SJSA1 (cell line): ENCODE measurements at regions not wholly inside any gene's neighbourhood (a gene's known extent, or its start where the extent isn't known, plus 50 kb on each side); places are given as distances from the start of the nearest gene placed in this dataset.
A peak's percentile ranks its signal among the peaks of the same experiment; 100 is the strongest.

Experiments
- DNase-seq, 2 experiments: peaks; one replicate each; pipeline ENCODE4 v3.0.0-alpha.2; 2015 to 2020; ENCODE audit warnings: low spot score in 2 of 2, low read depth in 1 of 2
- H3K27ac ChIP-seq: fragments of 250-450 bp; sonication (Bioruptor Pico); 2 replicates; pipeline ENCODE4 v1.5.1; 2020; ENCODE audit warnings: mild to moderate bottlenecking, moderate library complexity
- H3K27me3 ChIP-seq: fragments of 250-450 bp; sonication (Bioruptor Pico); replicated peaks from 2 replicates; pipeline ENCODE4 v1.5.1; 2020; ENCODE audit warnings: mild to moderate bottlenecking, moderate library complexity
- H3K36me3 ChIP-seq: fragments of 250-450 bp; sonication (Bioruptor Pico); 2 replicates; pipeline ENCODE4 v1.5.1; 2020; ENCODE audit warnings: mild to moderate bottlenecking
- H3K4me1 ChIP-seq: fragments of 250-450 bp; sonication (Bioruptor Pico); replicated peaks from 2 replicates; pipeline ENCODE4 v1.6.1; 2021; ENCODE audit warnings: mild to moderate bottlenecking
- H3K4me3 ChIP-seq: fragments of 250-450 bp; sonication (Bioruptor Pico); 2 replicates; pipeline ENCODE4 v1.5.1; 2020; ENCODE audit warnings: mild to moderate bottlenecking
- H3K9me3 ChIP-seq: fragments of 250-450 bp; sonication (Bioruptor Pico); replicated peaks from 2 replicates; pipeline ENCODE4 v1.5.1; 2020; ENCODE audit warnings: mild to moderate bottlenecking

DNA sequence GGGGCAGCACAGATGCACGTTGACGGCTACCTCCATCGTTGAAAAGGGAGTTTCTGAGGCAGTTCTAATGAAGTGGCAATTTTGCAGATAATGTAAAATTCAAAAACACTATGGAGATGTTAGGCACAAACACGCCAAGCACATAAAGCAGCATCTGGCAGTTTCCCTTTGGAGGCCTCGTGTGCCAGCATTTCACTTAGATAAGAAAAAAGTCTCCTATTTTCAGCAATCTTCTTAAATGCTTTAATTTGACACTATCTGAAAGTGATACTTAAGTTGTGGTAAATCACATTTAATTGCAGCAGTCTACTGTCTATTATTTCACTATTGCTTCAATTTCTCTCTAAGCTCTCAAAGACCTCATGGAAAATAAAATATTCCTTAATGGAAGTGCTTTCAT, 125.3 kb upstream of the PROKR2 start:
- no peak for DNase-seq
- Histone ChIP-seq H3K9me3 (no peaks in the 10 kb centered on the region), H3K27me3 (0 out of 2 replicates have a peak, but pooled peaks cover under 1% of the 10 kb centered on the region), H3K4me1 (no peaks in the 10 kb centered on the region), H3K4me3 (no peak overlapping the region), H3K36me3 (no peaks in the 10 kb centered on the region), H3K27ac (no peak overlapping the region)

DNA sequence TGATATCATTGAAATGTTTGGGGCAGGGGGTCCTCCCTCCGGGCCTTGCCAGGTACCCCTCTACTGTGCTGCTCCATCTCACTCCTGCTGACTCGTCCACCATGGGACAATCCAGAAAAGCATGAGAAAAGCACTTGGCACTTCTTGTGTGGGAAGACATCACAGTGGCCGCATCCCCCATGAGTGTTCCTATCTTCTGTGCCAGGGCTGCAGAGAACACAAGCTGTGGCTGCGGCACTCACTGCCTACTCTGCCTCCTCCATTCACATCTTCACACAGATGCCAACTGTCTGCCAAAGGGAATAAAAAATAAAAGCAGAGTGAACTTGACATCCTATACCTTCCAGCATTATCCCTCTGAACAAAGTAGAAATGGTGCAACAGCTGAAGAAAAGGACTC, 117.4 kb upstream of the PROKR2 start:
- Histone ChIP-seq H3K4me1 (no peaks in the 10 kb centered on the region), H3K4me3 (no peak overlapping the region), H3K27ac (no peak overlapping the region), H3K36me3 (no peaks in the 10 kb centered on the region), H3K9me3 (no peaks in the 10 kb centered on the region), H3K27me3 (0 out of 2 replicates have a peak, but pooled peaks cover 8% of the 10 kb centered on the region)
- DNase-seq, result no peak

DNA sequence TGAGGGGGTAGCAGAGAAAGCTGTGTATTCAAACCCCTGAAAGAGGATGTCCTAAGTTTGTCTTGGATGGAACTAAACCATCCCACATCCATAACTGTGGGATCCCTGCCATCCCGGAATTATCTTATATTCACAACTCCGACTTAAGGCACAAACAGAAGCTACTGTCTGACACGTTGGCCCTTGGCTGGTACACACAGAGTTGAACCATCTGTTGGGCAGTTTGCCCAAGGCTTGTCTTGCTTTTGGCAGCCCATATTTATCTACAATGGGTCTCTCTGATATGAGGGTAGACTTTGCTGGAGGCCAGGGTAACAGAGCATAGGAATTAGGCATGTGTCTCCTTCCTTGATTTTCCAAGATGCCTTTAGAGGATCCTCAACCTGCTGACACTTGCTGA, 116.6 kb upstream of the PROKR2 start:
- 0 out of 2 replicates have a peak, but pooled peaks cover 8% of the 10 kb centered on the region for H3K27me3 ChIP-seq
- H3K4me3 ChIP-seq, result no peak overlapping the region
- H3K36me3 ChIP-seq, result no peaks in the 10 kb centered on the region
- H3K4me1 ChIP-seq, result no peaks in the 10 kb centered on the region
- H3K9me3 ChIP-seq, result no peaks in the 10 kb centered on the region
- no peak overlapping the region for H3K27ac ChIP-seq
- DNase-seq, result no peak

DNA sequence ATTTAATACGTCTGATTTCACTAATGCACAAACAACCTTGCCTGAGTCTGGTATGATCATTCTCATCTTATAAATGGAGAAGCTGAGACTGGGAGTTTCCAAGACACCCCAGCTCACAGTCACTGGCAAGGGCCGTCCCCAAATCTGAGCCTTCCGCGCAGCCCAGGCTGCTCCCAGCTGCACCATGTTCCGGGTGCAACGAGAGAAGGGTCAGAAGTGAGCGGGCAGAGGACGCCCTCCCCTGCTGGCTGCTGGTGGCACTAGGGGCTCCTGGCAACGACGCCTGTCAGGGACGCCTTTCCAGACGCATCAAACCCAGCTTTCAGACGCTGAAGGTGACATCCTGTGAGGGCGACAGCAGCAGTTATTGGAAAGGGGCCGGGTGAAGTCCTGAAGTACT, 115.3 kb upstream of the PROKR2 start:
- no peak for DNase-seq

DNA sequence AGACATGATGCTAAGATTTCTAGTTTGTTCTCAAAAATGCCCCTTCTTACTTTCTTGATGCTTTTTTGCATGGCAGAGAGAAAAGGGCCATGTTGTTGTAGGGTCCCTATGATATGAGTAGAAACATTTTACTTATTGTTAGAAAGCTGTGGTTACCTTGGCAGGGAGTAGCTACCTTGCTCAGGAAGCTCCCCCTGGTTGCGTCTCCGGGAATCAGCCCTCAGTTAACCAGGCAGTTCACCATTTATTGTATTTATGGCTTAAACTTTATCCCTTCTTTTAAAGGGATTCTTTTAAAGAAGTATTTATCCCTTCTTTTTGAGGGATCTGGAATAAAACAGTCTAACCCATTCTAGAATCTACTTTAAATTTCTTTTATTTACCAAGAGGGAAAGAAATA, 113.9 kb upstream of the PROKR2 start:
- DNase-seq, result no peak

More for the DNA sequence above, 115.3 kb upstream of the PROKR2 start:
- H3K4me3 ChIP-seq, result no peak overlapping the region
- 0 out of 2 replicates have a peak, but pooled peaks cover 8% of the 10 kb centered on the region for H3K27me3 ChIP-seq
- no peaks in the 10 kb centered on the region for H3K36me3 ChIP-seq
- H3K9me3 ChIP-seq, result no peaks in the 10 kb centered on the region
- no peak overlapping the region for H3K27ac ChIP-seq
- H3K4me1 ChIP-seq, result no peaks in the 10 kb centered on the region

DNA sequence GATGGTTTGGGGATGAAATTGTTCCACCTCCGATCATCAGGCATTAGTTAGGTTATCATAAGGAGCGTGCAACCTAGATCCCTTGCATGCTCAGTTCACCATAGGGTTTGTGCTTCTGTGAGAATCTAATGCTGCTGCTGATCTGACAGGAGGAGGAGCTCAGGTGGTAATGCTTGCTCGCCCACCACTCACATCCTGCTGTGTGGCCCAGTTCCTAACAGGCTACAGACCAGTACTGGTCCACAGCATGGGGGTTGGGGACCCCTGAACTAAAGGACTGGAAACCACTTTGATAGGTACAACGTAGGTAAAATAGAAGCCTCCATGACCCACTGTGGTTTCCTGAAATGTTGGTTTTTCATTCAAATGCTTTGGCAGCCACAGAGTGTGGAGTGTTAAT, 109.3 kb upstream of the PROKR2 start:
- Histone ChIP-seq H3K27me3 (0 out of 2 replicates have a peak, but pooled peaks cover 2% of the 10 kb centered on the region), H3K9me3 (no peaks in the 10 kb centered on the region), H3K36me3 (no peaks in the 10 kb centered on the region), H3K27ac (no peak overlapping the region), H3K4me3 (no peak overlapping the region), H3K4me1 (no peaks in the 10 kb centered on the region)
- no peak for DNase-seq

More for the DNA sequence above, 113.9 kb upstream of the PROKR2 start:
- Histone ChIP-seq H3K4me1 (no peaks in the 10 kb centered on the region), H3K4me3 (no peak overlapping the region), H3K27ac (no peak overlapping the region), H3K9me3 (no peaks in the 10 kb centered on the region), H3K27me3 (0 out of 2 replicates have a peak, but pooled peaks cover 8% of the 10 kb centered on the region), H3K36me3 (no peaks in the 10 kb centered on the region)

DNA sequence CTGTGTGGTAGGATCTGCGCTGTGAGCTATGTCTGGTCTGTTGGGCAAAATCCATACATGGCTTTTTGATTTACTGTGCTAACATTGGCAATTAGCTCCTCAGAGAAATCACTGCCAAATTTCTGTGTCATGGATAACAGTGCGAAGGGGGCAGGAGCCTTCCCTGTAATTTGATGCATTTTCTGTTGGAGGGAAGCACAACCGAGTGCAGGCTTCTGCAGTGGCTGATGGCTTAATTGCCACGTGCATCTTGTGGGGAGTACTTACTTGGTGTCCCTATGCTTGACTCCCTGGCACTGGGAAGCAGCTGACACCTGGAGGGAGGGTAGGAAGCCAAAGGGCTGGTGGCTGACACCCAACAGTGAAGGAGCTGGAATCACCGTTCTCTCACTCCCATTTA, 99.3 kb upstream of the PROKR2 start:
- no peak overlapping the region for H3K27ac ChIP-seq
- DNase-seq, result no peak
- no peak overlapping the region for H3K4me3 ChIP-seq
- no peaks in the 10 kb centered on the region for H3K9me3 ChIP-seq
- H3K27me3 ChIP-seq, result 0 out of 2 replicates have a peak, but pooled peaks cover 9% of the 10 kb centered on the region
- H3K4me1 ChIP-seq, result no peaks in the 10 kb centered on the region
- no peaks in the 10 kb centered on the region for H3K36me3 ChIP-seq

DNA sequence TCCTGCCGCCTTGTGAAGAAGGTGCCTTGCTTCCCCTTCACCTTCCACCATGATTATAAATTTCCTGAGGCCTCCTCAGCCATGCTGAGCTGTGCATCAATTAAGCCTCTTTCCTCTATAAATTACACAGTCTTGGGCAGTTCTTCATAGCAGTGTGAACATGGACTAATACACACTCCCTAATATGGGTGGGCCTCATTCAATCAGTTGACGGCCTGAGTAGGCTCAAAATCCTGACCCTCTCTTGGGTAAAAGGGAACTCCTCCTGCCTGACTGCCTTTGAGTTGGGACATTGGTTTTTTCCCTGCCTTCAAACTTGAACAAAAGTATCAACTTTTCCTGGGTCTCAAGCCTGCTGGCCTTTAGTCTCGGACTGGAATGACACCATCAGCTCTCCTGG, 96.6 kb upstream of the PROKR2 start:
- Histone ChIP-seq H3K27me3 (0 out of 2 replicates have a peak, but pooled peaks cover 19% of the 10 kb centered on the region), H3K36me3 (no peaks in the 10 kb centered on the region), H3K4me3 (no peak overlapping the region), H3K9me3 (no peaks in the 10 kb centered on the region), H3K27ac (no peak overlapping the region), H3K4me1 (no peaks in the 10 kb centered on the region)
- no peak for DNase-seq

DNA sequence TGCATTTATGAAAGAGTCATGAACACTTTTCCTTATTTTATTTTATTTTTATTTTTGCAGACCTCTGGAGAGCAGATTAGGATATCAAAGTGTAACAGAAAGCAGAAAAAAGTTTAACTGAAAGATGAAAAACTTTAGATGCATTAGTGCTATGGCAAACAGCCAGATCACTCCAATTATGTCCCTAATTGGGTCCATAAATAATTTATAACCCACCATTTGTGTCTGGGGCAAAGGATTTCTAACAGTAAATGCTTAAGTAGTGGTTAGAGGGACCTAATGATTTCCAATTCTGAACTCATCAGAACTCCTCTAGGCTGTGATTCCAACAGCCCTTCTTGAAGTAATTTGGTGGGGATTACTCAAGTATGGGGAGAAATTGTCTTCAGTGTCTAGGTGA, 93.7 kb upstream of the PROKR2 start:
- Histone ChIP-seq H3K4me3 (no peak overlapping the region), H3K9me3 (no peaks in the 10 kb centered on the region), H3K36me3 (no peaks in the 10 kb centered on the region), H3K27ac (no peak overlapping the region), H3K4me1 (no peaks in the 10 kb centered on the region), H3K27me3 (0 out of 2 replicates have a peak, but pooled peaks cover 19% of the 10 kb centered on the region)
- DNase-seq, result no peak

DNA sequence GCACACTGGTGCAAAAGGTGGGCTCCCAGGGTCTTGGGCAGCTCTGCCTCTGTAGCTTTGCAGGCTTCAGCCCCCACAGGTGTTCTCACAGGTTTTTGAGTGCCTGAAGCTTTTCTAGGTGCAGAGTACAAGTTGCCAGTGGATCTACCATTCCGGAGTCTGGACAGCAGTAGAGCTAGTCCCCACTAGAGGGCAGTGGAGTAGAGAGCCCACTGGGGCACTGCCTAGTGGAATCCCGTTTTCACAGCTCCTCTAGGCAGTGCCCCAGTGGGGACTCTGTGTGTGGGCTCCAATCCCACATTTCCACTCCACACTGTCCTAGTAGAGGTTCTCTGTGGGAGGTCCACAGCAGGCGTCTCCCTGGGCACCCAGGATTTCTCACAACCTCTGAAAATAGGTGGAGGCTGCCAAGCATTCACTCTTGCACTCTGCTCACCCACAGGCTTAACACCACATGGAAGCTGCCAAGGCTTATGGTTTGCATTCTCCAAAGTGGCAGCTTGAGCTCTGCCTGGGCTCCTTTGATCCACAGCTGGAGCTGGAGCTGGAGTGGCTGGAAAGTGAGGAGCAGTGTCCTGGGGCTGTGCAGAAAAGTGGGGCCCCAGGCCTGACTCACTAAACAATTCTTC, 86.3 kb upstream of the PROKR2 start:
- peak in 1 of 2 experiments; percentile 10 for DNase-seq
- H3K27ac ChIP-seq, result no peak overlapping the region
- H3K4me3 ChIP-seq, result no peak overlapping the region
- H3K27me3 ChIP-seq, result no peaks in the 10 kb centered on the region
- no peaks in the 10 kb centered on the region for H3K9me3 ChIP-seq
- no peaks in the 10 kb centered on the region for H3K4me1 ChIP-seq
- no peaks in the 10 kb centered on the region for H3K36me3 ChIP-seq

DNA sequence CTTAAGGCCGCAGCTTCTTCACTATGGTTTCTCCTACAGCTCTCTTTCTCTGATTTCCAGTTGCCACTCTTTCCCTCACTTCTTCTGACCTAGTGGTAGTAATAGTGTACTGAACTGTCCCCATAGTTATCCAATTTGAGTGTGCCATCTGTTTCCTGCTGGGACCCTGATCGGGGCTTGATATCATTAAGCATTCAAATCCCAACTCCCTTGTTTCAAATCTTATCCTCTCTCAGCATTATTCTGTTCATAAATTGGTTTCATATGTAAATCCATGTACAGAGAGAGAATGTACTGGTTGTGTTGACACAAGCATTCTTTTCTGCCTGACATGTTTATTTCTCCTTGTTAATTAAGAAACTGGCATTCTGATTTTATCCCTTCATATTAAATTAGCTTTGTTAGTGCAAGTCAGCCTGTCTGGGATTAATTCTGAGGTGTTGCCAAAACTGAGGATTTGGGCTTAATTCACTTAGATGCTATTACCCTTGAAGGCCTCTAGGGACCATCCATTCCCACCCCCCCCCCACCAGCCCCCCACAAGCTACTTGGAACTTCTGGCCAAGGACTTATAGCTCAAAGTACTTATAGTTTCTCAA, 84.6 kb upstream of the PROKR2 start:
- no peaks in the 10 kb centered on the region for H3K27me3 ChIP-seq
- H3K4me1 ChIP-seq, result no peaks in the 10 kb centered on the region
- H3K9me3 ChIP-seq, result no peaks in the 10 kb centered on the region
- no peak for DNase-seq
- no peak overlapping the region for H3K4me3 ChIP-seq
- H3K36me3 ChIP-seq, result no peaks in the 10 kb centered on the region
- H3K27ac ChIP-seq, result no peak overlapping the region

DNA sequence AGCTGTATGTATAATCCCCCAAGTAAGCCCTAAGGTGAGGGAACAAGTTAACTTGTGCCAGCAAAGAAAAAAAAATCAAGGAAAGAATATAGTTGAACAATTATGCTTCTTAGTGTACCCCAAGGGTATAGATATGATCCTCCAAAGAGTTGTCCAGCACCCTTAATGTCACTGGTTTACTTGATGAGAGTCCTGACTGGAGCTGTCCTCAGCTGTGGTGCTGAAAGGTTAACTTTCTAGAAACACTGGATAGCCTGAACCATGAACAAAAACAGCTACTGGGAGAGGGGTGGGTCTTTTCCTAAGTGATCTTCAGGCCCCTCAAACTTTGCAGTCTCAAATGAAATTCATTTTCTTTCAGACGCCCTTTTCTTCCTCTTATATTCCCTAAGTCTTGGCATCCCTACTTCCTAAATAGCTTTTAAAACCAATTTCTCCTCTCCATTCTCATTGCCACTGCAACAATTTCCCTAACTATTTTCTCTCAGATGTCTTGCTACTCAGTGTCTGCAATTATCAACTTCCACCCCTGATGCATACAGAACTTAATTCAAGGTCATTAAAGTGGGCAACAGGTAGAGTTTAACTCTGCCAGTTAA, 83.5 kb upstream of the PROKR2 start:
- H3K9me3 ChIP-seq, result no peaks in the 10 kb centered on the region
- H3K4me3 ChIP-seq, result no peak overlapping the region
- H3K4me1 ChIP-seq, result no peaks in the 10 kb centered on the region
- DNase-seq, result peak in 1 of 2 experiments; percentile 8
- H3K36me3 ChIP-seq, result no peaks in the 10 kb centered on the region
- H3K27me3 ChIP-seq, result 0 out of 2 replicates have a peak, but pooled peaks cover 2% of the 10 kb centered on the region
- no peak overlapping the region for H3K27ac ChIP-seq

DNA sequence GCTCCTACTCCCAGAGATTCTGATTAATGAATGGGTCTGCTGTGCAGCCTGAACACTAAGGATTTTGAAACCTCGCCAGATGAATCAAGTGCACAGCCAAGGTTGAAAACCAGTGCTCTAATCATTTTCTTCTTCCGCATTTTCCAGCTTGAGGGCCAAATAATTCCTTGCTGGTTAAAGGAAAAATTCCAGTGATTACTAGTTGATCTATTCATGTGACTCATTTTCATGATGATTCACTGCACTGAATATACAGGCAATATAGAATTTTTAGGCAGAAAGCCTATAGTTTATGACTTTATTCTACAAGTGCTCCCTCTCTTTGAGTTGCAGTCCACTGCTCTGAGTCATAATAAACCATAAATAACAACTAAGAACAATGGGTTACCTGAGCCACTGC, 80.6 kb upstream of the PROKR2 start:
- no peak for DNase-seq
- Histone ChIP-seq H3K9me3 (no peaks in the 10 kb centered on the region), H3K4me1 (no peaks in the 10 kb centered on the region), H3K27me3 (0 out of 2 replicates have a peak, but pooled peaks cover 2% of the 10 kb centered on the region), H3K36me3 (no peaks in the 10 kb centered on the region), H3K27ac (no peak overlapping the region), H3K4me3 (no peak overlapping the region)
